Gastrocnemius medialis (tissue), 4 donors: ENCODE measurements at regions not wholly inside any gene's neighbourhood (a gene's known extent, or its start where the extent isn't known, plus 50 kb on each side); places are given as distances from the start of the nearest gene placed in this dataset.

Experiments
- ATAC-seq, 2 donors: fragments of 150-250 bp; one replicate each; pipeline ENCODE4 v1.9.1; 2016
- DNase-seq, 2 donors: peaks; one replicate each; pipeline ENCODE4 v3.0.0-alpha.2; 2019
- H3K27ac ChIP-seq, 4 donors: fragments of 200-600 bp; sonication (generic); 1 replicate in 1 of 4; 2 replicates in 3 of 4; pipeline ENCODE4 v1.5.1; 2016 to 2018; ENCODE audit warnings: mild to moderate bottlenecking in 2 of 4, moderate library complexity in 1 of 4
- H3K27me3 ChIP-seq, 3 donors: fragments of 200-600 bp; sonication (generic) in 2 of 3; 1 replicate in 1 of 3; 2 replicates in 2 of 3; pipeline versions ENCODE4 v1.5.1 to v1.6.0; 2016 to 2019; ENCODE audit warnings: mild to moderate bottlenecking in 1 of 3, moderate library complexity in 1 of 3
- H3K36me3 ChIP-seq, 2 donors: fragments of 200-600 bp; sonication (generic) in 1 of 2; one replicate each; pipeline ENCODE4 v1.5.1; 2017 to 2018
- H3K4me1 ChIP-seq, 2 donors: fragments of 200-600 bp; sonication (generic) in 1 of 2; one replicate each; pipeline ENCODE4 v1.5.1; 2016 to 2017; ENCODE audit warnings: mild to moderate bottlenecking in 2 of 2
- H3K4me3 ChIP-seq, 4 donors: fragments of 200-600 bp; sonication (generic) in 3 of 4; 1 replicate in 1 of 4; 2 replicates in 3 of 4; pipeline ENCODE4 v1.5.1; 2016 to 2019; ENCODE audit warnings: mild to moderate bottlenecking in 2 of 4
- H3K9me3 ChIP-seq, 3 donors: fragments of 200-600 bp; sonication (generic) in 2 of 3; 1 replicate in 1 of 3; 2 replicates in 2 of 3; pipeline ENCODE4 v1.5.1; 2016 to 2019
- CTCF ChIP-seq, 5 experiments: fragments of 450-650 bp in 3 of 5; fragments of 200-600 bp in 2 of 5; sonication (generic) in 2 of 5; IDR thresholded peaks in 4 of 5; conservative IDR thresholded peaks in 1 of 5; 1 replicate in 4 of 5; 2 replicates in 1 of 5; pipeline ENCODE4 v1.5.1; 2016 to 2019; ENCODE audit warnings: antibody characterized with exemption in 5 of 5, mild to moderate bottlenecking in 3 of 5, moderate library complexity in 3 of 5
- POLR2A ChIP-seq, 2 donors: fragments of 450-650 bp; IDR thresholded peaks; one replicate each; pipeline ENCODE4 v1.6.1; 2017; ENCODE audit warnings: antibody characterized with exemption in 2 of 2, mild to moderate bottlenecking in 2 of 2, moderate library complexity in 2 of 2
- in situ Hi-C, 4 donors: fragments of 200-750 bp; cut with MboI; loops; one replicate each; pipeline versions ENCODE4 v1.15.0 to v1.8.0; 2017; ENCODE audit warnings: low sequenced_read_pairs in 4 of 4
- intact Hi-C: fragments of 100-400 bp; cut with DNase I; formaldehyde crosslinking; loops from one replicate; pipeline ENCODE4 v1.15.1; 2023; ENCODE audit warnings: low total_unique reads

- no peaks in the 10 kb centered on the region for H3K4me1 ChIP-seq
- in situ Hi-C loops (loop anchor here in 1 of 4 donors (10.0 kb wide), 1 partner anchor 425 kb away; no protein-coding TSS in a partner anchor), intact Hi-C loops (no loop called here)
- no peaks in the 10 kb centered on the region for H3K27me3 ChIP-seq
- no peak for DNase-seq
- H3K27ac ChIP-seq, result no peak overlapping the region
- no peak for TF ChIP-seq CTCF (IDR thresholded peaks at IDR 0.05 in 4 of 5, conservative IDR thresholded peaks at IDR 0.05 in 1 of 5)
- no peak for TF ChIP-seq POLR2A (IDR thresholded peaks at IDR 0.05)
- H3K36me3 ChIP-seq, result no peaks in the 10 kb centered on the region
- H3K4me3 ChIP-seq, result no peak overlapping the region
- no peaks in the 10 kb centered on the region for H3K9me3 ChIP-seq
- no peak for ATAC-seq
These were observed 534.6 kb downstream of the MBD2 start for GRCh38 chr18:53689886-53690285.

DNA sequence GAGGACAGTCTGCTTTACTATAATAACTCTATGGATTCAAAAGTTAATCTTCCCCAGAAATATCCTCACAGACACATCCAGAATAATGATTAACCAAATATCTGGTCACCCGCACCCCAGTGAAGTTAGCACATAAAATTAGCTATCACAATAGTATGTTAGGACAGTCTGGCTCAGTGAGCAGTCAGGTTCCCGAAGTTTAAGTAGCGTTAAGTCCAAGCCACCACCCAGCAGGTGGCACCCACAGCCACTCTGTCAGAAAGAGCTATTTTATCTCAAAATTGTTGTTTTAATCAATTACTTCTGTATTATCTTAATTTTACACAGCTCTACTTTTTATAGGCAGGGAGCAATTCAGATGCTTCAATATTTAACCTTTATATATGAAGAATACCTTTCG lies 537.5 kb downstream of the MBD2 start:
- in situ Hi-C loops, result no loop called here
- intact Hi-C loops, result no loop called here
- Histone ChIP-seq H3K4me3 (no peak overlapping the region), H3K4me1 (no peaks in the 10 kb centered on the region), H3K27ac (no peak overlapping the region), H3K36me3 (no peaks in the 10 kb centered on the region), H3K9me3 (no peaks in the 10 kb centered on the region), H3K27me3 (no peaks in the 10 kb centered on the region)
- DNase-seq (no peak), ATAC-seq (no peak)
- no peak for TF ChIP-seq POLR2A (IDR thresholded peaks at IDR 0.05)
- TF ChIP-seq CTCF (IDR thresholded peaks at IDR 0.05 in 4 of 5, conservative IDR thresholded peaks at IDR 0.05 in 1 of 5), result no peak

DNA sequence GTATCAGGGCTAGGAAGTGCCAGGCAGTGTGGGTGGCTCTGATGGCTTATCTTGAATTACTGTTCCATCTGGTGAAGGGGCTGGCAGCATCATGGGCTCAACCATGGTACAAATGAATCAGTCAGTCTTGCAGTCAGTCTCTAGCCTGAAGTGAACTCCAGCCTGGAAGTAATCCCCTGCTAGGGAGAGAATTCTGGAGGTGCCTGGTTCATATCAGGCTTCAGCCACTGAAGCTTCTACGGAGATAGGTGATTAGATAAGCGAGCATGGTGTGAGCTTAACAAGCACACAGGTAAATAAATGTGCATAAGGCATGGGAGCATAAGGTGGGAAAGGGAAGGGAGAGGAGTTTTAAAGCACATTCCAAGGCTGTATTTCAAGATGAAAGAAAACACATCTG lies 541.7 kb downstream of the MBD2 start:
- H3K36me3 ChIP-seq, result no peaks in the 10 kb centered on the region
- intact Hi-C loops, result no loop called here
- no peak overlapping the region for H3K27ac ChIP-seq
- no peaks in the 10 kb centered on the region for H3K27me3 ChIP-seq
- H3K9me3 ChIP-seq, result no peaks in the 10 kb centered on the region
- no peak overlapping the region for H3K4me3 ChIP-seq
- ATAC-seq (no peak), DNase-seq (no peak)
- TF ChIP-seq POLR2A (IDR thresholded peaks at IDR 0.05) (no peak), CTCF (IDR thresholded peaks at IDR 0.05 in 4 of 5, conservative IDR thresholded peaks at IDR 0.05 in 1 of 5) (no peak)
- H3K4me1 ChIP-seq, result no peaks in the 10 kb centered on the region
- in situ Hi-C loops, result no loop called here

- intact Hi-C loops (no loop called here), in situ Hi-C loops (no loop called here)
- no peak for ATAC-seq
- no peak overlapping the region for H3K4me3 ChIP-seq
- H3K27ac ChIP-seq, result no peak overlapping the region
- DNase-seq, result no peak
- H3K4me1 ChIP-seq, result no peaks in the 10 kb centered on the region
- no peaks in the 10 kb centered on the region for H3K9me3 ChIP-seq
- H3K27me3 ChIP-seq, result no peaks in the 10 kb centered on the region
- no peaks in the 10 kb centered on the region for H3K36me3 ChIP-seq
- no peak for TF ChIP-seq POLR2A (IDR thresholded peaks at IDR 0.05)
- no peak for TF ChIP-seq CTCF (IDR thresholded peaks at IDR 0.05 in 4 of 5, conservative IDR thresholded peaks at IDR 0.05 in 1 of 5)
These were observed 547.0 kb downstream of the MBD2 start for GRCh38 chr18:53677480-53677879.

- H3K4me3 ChIP-seq, result no peak overlapping the region
- no peak overlapping the region for H3K27ac ChIP-seq
- ATAC-seq (no peak), DNase-seq (no peak)
- no peak for TF ChIP-seq CTCF (IDR thresholded peaks at IDR 0.05 in 4 of 5, conservative IDR thresholded peaks at IDR 0.05 in 1 of 5)
- no peak for TF ChIP-seq POLR2A (IDR thresholded peaks at IDR 0.05)
- no peaks in the 10 kb centered on the region for H3K36me3 ChIP-seq
- in situ Hi-C loops, result no loop called here
- H3K27me3 ChIP-seq, result no peaks in the 10 kb centered on the region
- intact Hi-C loops, result no loop called here
- H3K9me3 ChIP-seq, result no peaks in the 10 kb centered on the region
- H3K4me1 ChIP-seq, result no peaks in the 10 kb centered on the region
These were observed 558.8 kb downstream of the MBD2 start for GRCh38 chr18:53665701-53666100.
